ENCODE measurements at regions not wholly inside any gene's neighbourhood (a gene's known extent, or its start where the extent isn't known, plus 50 kb on each side); places are given as distances from the start of the nearest gene placed in this dataset.

DNA sequence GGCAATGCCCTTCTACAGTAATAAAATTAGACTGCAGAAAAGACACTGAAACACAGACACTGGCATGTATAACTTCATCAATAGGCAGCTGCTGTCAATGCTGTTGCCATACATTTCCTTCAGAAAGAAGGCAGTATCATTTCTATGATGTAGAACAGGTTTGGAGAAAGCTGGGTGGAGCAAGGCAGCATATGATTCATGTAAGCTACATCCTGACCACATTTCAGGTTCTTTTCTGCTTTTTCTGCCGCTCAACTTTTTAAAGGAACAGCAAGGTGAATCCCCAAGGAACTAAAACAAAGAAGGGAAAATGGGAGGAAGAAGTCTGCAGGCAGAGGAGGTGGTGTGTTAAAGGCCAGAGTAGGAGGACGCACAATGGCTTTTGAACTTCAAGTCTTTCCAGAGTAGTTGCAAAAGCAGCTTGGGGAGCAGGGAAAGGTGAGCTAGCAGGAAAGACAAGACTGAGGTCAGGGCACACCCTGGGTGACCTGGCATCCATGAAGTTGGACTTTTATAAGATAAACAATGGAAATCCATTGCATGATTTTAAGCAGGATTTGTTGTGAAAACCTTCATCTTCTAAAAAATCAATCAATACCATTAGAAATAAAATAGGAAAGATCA is 142.1 kb downstream of the MED10 start:
- TF ChIP-seq, protein P1, sequence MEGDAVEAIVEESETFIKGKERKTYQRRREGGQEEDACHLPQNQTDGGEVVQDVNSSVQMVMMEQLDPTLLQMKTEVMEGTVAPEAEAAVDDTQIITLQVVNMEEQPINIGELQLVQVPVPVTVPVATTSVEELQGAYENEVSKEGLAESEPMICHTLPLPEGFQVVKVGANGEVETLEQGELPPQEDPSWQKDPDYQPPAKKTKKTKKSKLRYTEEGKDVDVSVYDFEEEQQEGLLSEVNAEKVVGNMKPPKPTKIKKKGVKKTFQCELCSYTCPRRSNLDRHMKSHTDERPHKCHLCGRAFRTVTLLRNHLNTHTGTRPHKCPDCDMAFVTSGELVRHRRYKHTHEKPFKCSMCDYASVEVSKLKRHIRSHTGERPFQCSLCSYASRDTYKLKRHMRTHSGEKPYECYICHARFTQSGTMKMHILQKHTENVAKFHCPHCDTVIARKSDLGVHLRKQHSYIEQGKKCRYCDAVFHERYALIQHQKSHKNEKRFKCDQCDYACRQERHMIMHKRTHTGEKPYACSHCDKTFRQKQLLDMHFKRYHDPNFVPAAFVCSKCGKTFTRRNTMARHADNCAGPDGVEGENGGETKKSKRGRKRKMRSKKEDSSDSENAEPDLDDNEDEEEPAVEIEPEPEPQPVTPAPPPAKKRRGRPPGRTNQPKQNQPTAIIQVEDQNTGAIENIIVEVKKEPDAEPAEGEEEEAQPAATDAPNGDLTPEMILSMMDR (IDR thresholded peaks at IDR 0.05; ENCODE audit: low read depth, low read length), result no peak
- Histone ChIP-seq H3K9me3 (ENCODE audit: low read depth) (no peaks in the 10 kb centered on the region), H3K27ac (no peak overlapping the region), H3K4me1 (ENCODE audit: low read depth) (no peaks in the 10 kb centered on the region), H3K36me3 (no peaks in the 10 kb centered on the region), H3K27me3 (no peaks in the 10 kb centered on the region), H3K4me3 (no peak overlapping the region)
- DNase-seq (ENCODE audit: low read depth in 1 of 2, low spot score in 1 of 2), result no peak

DNA sequence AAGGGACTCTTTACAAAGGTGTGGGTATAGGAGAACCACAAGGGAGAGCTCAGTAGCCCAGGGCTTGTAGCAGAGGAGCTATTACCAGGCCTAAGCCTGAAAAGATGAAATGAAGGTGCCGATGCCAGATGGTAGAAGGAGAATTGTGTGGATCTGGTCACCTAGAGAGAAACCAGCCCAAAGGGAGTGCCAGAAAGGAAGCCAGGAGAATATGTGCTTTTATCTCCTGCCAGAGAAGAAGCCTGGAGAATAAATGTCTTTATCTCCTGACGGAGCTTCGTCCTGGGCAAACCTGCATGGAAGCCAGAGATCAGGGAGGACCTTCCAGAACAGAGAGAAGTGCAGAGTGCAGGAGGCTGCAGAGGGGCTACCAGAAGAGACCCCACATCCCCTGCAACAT is 142.6 kb downstream of the MED10 start:
- H3K9me3 ChIP-seq (ENCODE audit: low read depth), result no peaks in the 10 kb centered on the region
- no peaks in the 10 kb centered on the region for H3K4me1 ChIP-seq (ENCODE audit: low read depth)
- no peak overlapping the region for H3K27ac ChIP-seq
- TF ChIP-seq, protein P1 (IDR thresholded peaks at IDR 0.05; ENCODE audit: low read depth, low read length), result no peak
- H3K36me3 ChIP-seq, result no peaks in the 10 kb centered on the region
- no peak for DNase-seq (ENCODE audit: low read depth in 1 of 2, low spot score in 1 of 2)
- H3K4me3 ChIP-seq, result no peak overlapping the region
- H3K27me3 ChIP-seq, result no peaks in the 10 kb centered on the region

DNA sequence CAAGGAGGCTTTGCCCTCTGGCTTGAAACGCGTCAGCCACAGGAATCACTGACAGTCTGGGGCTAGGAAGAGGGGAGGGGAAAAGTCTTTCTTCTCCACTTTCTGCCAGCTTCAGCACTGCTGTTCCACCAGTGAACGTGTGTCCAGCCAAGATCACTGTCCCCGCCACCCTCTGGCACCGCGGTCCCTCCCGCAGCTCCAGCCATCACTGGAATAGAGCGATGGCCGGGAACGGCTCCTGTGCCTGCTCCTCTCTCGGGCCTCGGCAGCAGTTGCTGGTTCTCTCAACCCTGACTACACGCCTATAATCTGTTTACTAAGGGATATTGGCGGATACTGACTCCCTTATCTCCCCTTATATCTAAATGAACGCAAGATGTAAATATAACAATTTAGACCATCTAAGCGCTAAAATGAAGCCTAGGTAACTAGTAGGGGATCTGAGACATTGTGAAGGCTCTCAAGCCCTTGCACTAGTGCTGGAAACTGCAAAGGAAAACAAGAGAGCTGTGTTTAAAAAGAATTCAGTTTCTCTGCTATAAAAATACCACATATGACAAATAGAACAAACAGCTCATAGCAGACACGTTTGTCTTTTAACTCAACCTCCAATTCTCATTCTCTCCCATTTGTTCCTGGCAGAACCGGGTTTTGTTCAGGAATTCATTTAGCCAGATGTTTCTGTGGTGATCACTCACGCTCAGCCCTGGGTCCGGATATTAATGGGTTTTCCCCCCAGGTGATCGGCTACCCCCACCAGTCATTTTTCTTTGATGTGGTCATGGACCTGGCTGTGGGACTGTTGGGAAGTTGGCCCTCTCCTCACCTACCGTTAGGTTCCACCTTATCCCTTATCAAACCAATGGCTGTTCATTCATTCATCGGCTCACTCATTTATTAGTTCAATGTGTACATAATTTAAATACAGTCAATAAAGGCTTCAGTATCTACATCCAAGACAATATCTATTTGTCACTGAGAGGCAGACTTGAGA is 149.8 kb downstream of the MED10 start:
- Histone ChIP-seq H3K9me3 (ENCODE audit: low read depth) (no peaks in the 10 kb centered on the region), H3K4me1 (ENCODE audit: low read depth) (no peaks in the 10 kb centered on the region), H3K27me3 (no peaks in the 10 kb centered on the region), H3K36me3 (no peaks in the 10 kb centered on the region), H3K4me3 (no peak overlapping the region), H3K27ac (no peak overlapping the region)
- DNase-seq (ENCODE audit: low read depth in 1 of 2, low spot score in 1 of 2), result no peak
- TF ChIP-seq, protein P1 (IDR thresholded peaks at IDR 0.05; ENCODE audit: low read depth, low read length), result no peak

DNA sequence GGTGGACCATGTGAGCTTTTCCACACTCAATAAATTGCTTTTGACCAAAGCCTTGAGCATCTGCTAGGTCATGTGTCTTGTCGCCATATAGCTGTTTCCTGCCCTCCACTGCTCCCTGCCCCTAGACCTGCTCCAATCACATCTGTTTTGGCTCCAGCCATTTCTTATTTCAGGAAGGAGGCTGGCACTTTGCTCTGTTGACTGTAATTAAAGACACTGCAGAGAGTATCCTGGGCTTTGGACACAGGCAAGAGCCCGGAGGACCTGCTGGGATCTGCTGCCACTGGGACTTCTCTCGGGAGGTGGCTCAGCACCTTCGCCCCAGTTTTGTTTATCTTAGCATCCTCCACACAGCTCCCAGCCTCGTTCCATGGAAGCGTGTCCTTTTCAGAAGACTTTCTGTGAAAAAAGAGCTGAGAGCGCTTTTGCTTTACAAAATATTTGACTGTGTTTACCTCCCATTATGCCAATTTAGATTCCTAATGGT is 153.2 kb downstream of the MED10 start:
- H3K4me3 ChIP-seq, result no peak overlapping the region

DNA sequence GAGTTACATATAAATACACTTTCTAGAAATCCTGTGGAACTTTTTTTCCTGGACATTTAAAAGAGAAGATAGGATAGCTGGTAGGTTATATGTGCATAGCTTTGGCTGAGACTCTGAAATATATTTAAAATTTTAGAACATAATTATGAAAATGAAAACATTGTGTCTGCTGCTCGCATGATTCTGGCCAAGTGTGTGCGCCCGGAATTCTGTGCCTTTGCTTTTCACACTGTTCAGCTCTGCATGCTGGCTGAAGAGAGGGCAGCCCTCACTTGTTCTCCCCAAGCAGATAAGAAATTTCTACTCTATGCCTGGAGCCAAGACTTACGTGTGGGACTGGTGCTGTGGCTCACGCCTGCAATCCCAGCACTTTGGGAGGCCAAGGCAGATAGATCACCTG is 153.9 kb downstream of the MED10 start:
- Histone ChIP-seq H3K9me3 (ENCODE audit: low read depth) (no peaks in the 10 kb centered on the region), H3K4me1 (ENCODE audit: low read depth) (no peaks in the 10 kb centered on the region), H3K27me3 (no peaks in the 10 kb centered on the region), H3K4me3 (no peak overlapping the region), H3K27ac (no peak overlapping the region), H3K36me3 (no peaks in the 10 kb centered on the region)
- no peak for DNase-seq (ENCODE audit: low read depth in 1 of 2, low spot score in 1 of 2)
- TF ChIP-seq, protein P1 (IDR thresholded peaks at IDR 0.05; ENCODE audit: low read depth, low read length), result no peak

More for the DNA sequence above, 153.2 kb downstream of the MED10 start:
- TF ChIP-seq, protein P1 (IDR thresholded peaks at IDR 0.05; ENCODE audit: low read depth, low read length), result no peak
- Histone ChIP-seq H3K27ac (no peak overlapping the region), H3K4me1 (ENCODE audit: low read depth) (no peaks in the 10 kb centered on the region), H3K9me3 (ENCODE audit: low read depth) (no peaks in the 10 kb centered on the region), H3K27me3 (no peaks in the 10 kb centered on the region), H3K36me3 (no peaks in the 10 kb centered on the region)
- no peak for DNase-seq (ENCODE audit: low read depth in 1 of 2, low spot score in 1 of 2)

All from cardiac muscle cell (in vitro differentiated cells and primary cell).